Epithelial cell of esophagus (primary cell): ENCODE measurements at regions not wholly inside any gene's neighbourhood (a gene's known extent, or its start where the extent isn't known, plus 50 kb on each side); places are given as distances from the start of the nearest gene placed in this dataset.

Source experiments
- DNase-seq: peaks from one replicate; pipeline ENCODE4 v3.0.0; 2010; ENCODE audit warnings: low read depth
- H3K4me3 ChIP-seq: 2 replicates; pipeline ENCODE4 v1.5.1; 2011; ENCODE audit warnings: mild to moderate bottlenecking, low read length, control low read depth
- TF ChIP-seq, protein P1 (sequence below): IDR thresholded peaks from 2 replicates; pipeline ENCODE4 v1.5.1; 2011; ENCODE audit warnings: low read depth, mild to moderate bottlenecking, low read length, control low read depth, inconsistent platforms; ENCODE audit not compliant: insufficient read depth; ENCODE audit errors: missing control alignments

DNA sequence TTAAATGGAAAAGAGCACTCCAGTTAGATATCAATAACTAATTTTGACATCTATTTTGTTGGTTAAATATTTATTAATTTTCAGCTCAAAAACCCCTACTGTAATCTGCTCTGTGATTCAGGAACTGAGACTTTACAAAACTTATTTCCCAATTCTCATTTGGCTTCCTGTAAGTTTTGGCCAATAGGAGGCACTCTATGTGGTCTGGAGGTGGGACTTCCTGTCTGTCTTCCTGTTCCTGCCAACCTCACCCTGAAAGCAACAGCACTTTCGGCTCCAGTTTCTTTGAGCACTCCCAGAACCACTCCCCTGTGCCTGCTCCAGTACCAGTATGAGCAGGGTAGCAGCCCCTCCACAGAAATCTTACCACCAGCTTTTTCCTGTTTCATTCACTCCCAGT is 1027.0 kb downstream of the VRK1 start:
- TF ChIP-seq, protein P1, sequence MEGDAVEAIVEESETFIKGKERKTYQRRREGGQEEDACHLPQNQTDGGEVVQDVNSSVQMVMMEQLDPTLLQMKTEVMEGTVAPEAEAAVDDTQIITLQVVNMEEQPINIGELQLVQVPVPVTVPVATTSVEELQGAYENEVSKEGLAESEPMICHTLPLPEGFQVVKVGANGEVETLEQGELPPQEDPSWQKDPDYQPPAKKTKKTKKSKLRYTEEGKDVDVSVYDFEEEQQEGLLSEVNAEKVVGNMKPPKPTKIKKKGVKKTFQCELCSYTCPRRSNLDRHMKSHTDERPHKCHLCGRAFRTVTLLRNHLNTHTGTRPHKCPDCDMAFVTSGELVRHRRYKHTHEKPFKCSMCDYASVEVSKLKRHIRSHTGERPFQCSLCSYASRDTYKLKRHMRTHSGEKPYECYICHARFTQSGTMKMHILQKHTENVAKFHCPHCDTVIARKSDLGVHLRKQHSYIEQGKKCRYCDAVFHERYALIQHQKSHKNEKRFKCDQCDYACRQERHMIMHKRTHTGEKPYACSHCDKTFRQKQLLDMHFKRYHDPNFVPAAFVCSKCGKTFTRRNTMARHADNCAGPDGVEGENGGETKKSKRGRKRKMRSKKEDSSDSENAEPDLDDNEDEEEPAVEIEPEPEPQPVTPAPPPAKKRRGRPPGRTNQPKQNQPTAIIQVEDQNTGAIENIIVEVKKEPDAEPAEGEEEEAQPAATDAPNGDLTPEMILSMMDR: no peak
- H3K4me3 ChIP-seq: no peak overlapping the region
- no peak for DNase-seq

DNA sequence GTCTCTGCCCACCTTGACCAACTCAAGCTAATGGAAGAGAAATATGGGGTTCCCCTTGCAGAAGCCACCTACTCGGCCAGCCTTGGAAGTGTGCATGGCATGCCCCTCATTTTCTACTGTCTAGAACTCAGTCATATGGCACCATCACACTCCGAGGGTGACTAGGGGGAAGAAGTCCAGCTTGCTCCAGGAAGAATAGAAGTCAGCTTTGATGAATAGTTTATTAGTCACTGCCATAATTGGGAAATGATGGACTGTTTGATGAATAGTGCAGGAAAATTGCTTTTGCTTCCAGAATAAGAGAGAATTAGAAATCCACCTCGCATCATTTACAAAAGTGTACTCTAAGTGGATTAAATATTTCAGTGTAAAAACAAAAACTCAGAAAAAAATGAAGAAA is 1030.6 kb downstream of the VRK1 start:
- DNase-seq: peak; percentile 73
- no peak overlapping the region for H3K4me3 ChIP-seq
- TF ChIP-seq, protein P1: no peak

DNA sequence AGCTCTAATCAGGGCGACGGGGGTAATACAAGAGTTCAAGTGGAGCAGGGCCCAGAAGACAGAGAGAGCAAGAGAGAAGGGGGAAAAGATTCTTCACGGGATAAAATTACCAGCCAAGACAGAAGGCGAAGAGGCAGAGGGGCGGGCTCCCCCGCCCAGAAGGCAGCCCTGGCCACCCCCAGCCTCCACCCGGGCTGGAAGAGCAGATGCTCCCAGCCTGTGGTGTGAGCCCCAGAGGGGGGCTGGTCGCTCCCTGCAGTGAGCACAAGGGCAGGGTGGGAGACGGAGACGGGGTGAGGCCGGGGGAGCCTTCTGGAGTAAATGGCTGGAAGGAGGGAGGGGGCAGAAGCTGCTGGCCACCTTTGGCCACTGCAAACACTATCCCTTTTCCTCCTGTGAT is 1035.6 kb downstream of the VRK1 start:
- H3K4me3 ChIP-seq: no peak overlapping the region
- no peak for DNase-seq
- TF ChIP-seq, protein P1: no peak

DNA sequence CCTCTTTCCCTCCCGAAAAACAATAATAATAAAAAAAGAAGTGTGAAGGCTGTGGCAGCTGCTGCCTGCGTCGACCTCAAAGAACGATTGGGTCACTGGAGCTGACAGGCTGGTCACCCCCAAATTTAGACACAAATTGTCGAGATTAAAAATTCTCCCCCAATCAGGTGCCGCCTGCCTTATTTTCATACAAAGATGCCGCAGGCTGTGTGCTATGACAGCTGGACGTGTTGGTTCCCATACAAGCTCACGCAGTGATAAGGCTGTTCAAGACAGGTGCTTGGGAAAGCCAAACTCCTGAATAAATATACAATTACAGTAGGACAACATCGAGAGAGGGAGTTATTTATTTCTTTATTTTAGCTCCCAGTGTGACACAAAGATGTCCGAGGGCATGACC is 1041.8 kb downstream of the VRK1 start:
- DNase-seq: no peak
- TF ChIP-seq, protein P1: no peak
- H3K4me3 ChIP-seq: no peak overlapping the region

DNA sequence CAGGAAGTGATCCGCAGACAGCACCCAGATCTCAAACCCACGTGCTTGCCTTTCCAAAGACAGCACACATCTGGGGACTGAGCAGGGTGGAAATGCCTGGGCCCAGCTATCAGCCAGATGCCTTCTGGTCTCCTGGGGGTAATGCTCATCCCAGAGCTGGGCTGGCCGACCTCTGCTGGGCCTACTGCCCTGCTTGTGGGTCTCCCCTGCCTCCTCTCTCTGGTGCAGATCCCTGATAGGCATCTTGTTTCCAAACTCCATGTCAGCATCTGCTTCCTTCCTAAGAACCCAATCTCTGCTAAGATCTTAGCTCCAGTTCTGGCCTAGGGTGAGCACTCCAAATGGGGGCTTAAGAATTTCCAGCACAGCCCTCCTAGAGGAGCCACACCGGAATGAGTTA is 1043.0 kb downstream of the VRK1 start:
- H3K4me3 ChIP-seq: no peak overlapping the region
- TF ChIP-seq, protein P1: no peak
- no peak for DNase-seq

DNA sequence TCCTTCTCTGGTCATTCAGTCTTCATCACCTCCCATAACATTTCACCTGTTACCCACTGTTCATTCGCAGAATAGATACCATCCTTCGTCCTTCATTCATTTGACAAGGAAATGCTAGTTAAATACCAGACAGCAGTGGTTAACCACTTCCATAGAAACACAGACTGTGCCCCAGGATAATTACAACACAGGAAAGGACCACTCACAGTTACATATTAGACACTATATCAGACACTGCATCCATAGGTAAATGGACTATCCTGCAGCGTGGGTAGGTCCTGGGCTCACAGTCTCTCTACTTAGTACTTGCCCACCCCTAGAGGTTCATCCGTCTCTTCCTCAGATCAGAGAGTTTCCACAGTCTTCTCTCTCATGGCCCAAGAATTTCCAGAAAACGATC is 1044.6 kb downstream of the VRK1 start:
- H3K4me3 ChIP-seq: no peak overlapping the region
- no peak for DNase-seq
- TF ChIP-seq, protein P1: no peak

DNA sequence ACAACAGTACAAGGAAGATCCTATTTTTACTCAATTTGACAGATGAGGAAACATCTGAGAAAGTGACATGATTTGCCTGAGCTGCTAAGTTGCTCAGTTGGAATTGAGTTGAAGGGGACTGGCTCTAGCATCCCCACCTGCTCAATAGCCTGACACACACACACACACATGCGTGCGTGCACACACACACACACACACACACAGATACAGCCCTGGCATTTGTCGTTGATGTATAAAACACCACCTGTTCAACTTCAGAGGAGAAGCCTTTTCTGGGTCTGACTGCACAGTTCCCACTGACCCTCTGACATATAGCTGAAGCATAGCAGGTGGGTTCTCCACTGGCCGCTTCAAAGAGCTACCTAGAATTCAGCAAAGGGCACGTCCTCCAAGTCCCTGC is 1045.9 kb downstream of the VRK1 start:
- TF ChIP-seq, protein P1: no peak
- no peak for DNase-seq
- H3K4me3 ChIP-seq: no peak overlapping the region
